HG03066 (cell line): ENCODE measurements at regions not wholly inside any gene's neighbourhood (a gene's known extent, or its start where the extent isn't known, plus 50 kb on each side); places are given as distances from the start of the nearest gene placed in this dataset.

Experiments used
- ATAC-seq: cut with Tn5 transposase; IDR thresholded peaks from one replicate; pipeline ENCODE4 v1.9.1; 2021; ENCODE audit warnings: low read depth; ENCODE audit not compliant: unreplicated experiment

- ATAC-seq: no peak
These were observed 184.9 kb upstream of the MKI67 start for GRCh38 chr10:128310971-128311658.

- ATAC-seq: no peak
These were observed 186.0 kb upstream of the MKI67 start for GRCh38 chr10:128312250-128312649.

- ATAC-seq: no peak
These were observed 188.5 kb upstream of the MKI67 start for GRCh38 chr10:128314686-128315085.

GRCh38 chr10:128316121-128316726, 190.0 kb upstream of the MKI67 start:
- no peak for ATAC-seq

- ATAC-seq: no peak
These were observed 190.7 kb upstream of the MKI67 start for GRCh38 chr10:128316925-128317324.

DNA sequence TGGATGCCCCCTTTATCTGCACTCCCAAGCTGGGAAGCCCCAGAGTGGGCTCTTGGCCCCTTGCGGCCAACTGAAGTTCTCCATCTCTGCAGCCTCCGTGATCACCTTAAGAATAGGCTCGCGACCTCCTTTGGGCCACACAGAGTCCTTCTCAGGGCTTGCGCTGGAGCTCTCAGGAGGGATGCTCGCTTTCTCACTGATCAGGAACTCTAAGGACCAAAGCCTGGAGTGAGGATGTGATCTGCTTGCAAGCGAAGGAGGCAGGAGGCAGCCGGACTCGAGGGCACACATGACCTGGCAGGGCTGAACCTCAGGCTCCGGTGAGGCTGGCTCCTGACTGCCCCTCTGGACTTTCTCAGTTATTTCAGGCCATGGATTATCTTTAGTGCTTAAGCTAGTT, 192.1 kb upstream of the MKI67 start:
- ATAC-seq: no peak

DNA sequence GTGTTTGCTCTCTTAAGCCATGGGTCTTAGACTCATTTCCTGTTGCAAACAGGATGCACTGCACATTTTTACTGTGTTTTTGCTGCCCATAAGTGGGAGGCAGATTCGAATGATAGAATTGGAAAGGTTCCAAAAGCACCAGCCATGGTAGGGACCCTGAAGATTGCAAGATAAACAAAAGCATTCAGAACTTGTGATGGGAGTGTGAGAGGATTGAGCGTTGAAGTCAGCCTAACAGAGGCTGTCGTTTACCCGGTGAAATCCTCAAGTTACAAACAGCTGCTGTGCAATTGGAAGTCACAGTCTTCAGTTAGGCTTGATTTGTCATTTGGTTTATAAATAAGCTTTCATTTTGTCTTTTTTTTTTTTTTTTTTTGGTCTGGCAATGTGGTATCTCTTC, 192.7 kb upstream of the MKI67 start:
- ATAC-seq: no peak

DNA sequence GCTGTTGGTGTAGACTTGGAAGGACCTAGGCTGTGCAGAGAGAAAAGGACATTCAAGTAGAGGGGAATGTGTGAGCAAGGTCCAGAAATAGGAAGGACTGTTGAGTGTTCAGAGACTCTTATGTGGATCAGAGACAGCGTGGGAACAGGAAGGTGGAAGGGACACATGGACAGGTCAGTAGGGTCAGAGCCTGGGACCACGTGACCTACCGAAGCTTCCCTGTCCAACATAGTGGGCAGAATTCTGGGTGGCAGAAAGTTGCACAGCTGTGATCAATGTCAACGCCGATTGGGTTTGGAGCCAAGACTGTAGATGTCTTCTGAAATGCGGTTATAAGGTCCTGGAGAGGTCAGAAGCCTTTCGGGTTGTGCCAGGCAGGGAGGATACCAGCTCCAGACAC, 195.9 kb upstream of the MKI67 start:
- no peak for ATAC-seq

- ATAC-seq: no peak
These were observed 196.7 kb upstream of the MKI67 start for GRCh38 chr10:128322950-128323349.

DNA sequence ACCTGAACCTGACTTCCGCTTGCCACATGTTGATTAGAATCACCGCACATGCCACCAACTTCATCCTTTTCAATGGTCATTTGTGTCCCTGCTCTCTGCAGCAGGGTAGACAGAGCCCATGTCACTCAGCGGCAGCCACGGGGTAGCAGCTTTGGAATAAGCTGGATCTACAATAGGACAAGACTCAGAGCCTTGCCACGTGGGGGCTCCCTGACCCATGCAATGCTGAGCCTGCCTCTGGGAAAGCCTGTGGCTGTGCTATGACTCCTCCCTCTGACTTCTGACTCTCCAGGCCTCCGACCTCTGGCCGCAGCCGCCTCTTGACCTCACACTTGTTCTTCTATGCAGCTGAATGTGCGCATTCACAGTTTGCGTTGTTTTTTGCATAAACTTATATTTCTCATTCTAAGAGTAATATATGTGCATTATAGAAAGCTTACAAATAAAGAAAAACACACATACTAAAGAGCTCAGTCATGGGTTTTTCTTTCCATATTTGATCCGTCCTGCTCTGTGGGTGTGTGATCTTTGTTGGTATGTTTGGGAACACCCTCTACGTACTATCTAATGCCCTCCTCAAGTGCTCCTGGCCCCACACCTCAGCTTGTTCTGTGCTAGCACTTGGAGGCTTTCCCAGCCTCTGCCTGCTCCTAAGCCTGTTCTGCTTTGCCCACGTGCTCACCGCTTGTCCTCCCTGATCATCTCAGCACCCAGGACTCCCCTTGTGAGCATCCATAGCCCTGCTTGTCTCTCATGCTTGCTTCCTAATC, 198.0 kb upstream of the MKI67 start:
- ATAC-seq: no peak

- ATAC-seq: no peak
These were observed 199.6 kb upstream of the MKI67 start for GRCh38 chr10:128325788-128326187.

- ATAC-seq: no peak
These were observed 200.0 kb upstream of the MKI67 start for GRCh38 chr10:128326251-128326650.

DNA sequence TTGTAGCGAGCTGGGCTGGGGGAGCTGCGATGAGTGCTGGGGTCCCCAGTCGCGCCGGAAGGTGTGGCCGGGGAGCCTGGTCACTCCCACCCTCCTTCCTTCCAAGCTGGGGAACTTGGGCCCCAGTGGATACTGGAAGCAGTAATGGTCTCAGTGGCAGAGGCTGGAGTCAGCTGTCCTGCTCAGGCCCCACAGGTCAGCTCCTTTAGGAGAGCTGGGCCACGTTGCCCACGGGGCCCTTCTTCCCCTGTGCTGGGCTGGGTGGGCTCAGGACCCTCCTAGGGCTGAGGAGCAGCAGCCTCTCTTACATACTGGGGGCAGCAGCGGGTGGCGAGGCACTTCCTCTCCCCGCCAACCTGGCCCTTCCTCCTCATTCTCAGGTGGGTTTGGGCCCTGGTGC, 200.6 kb upstream of the MKI67 start:
- no peak for ATAC-seq

GRCh38 chr10:128336401-128336800, 210.2 kb upstream of the MKI67 start:
- ATAC-seq: no peak

DNA sequence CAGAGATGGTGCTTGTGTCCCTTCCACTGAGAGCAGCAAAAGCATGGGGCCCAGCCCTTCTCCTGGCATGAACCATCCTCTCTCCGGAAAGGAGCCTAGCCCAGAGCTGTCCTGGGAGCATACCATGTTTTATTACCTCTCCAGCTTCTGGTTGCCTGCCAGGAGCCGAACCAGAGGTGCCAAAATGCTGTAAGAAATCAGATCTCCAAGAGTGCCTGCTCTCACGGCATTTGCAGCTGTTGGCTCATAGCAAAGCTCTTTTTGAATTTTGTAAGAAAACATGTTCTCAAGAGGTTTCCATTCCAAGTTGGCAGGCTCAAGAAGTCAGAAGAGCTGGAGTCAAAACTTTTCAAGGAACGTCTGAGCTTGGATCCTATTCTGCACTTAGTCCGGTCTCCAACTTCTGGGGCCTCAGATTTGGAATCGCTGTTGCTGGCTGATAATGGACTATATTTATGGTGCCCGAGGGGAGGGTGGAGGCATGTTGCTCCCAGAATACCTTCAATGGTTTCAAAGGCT, 211.7 kb upstream of the MKI67 start:
- no peak for ATAC-seq

- no peak for ATAC-seq
These were observed 212.7 kb upstream of the MKI67 start for GRCh38 chr10:128338951-128339350.

- ATAC-seq: no peak
These were observed 213.5 kb upstream of the MKI67 start for GRCh38 chr10:128339753-128340152.

- no peak for ATAC-seq
These were observed 219.1 kb upstream of the MKI67 start for GRCh38 chr10:128345353-128345752.

DNA sequence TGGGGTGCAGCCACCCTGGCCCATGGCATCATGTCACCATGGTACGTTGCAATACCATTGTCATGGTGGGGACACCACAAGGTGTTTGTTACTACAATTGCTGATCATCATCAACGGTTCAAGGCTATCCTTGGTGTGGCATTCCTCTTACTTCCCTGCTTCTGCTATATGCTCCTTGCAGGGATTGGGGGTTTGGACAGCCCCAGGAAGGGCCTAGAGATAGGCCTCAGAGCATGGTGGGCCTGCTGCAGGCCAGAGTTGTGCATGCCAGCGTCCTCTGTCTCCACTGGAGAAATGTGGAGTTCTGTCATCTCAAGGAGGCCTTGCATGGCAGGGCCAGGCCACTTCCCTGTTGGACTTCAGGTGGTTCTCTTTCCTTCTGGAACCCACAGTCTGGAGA, 234.6 kb upstream of the MKI67 start:
- no peak for ATAC-seq

- no peak for ATAC-seq
These were observed 235.3 kb upstream of the MKI67 start for GRCh38 chr10:128361487-128361886.

DNA sequence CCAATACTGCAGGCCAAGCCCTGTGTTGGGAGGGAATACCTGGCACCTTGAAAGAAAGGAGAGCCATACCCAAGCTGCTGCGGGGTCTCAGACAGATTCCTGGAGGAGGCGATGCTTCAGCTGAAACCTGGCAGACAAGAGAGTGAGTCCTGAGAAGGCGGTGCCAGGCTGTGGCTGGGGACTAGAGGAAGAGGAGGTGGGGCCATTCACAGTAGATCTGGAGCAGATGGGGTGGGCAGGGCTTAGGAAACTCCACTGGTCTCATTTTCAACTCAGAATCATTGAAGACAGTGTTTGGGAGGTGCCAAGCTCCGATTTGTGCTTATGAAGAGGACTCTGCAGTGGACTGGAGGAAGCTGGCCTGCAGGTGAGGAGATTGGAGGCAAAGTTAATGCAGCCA, 236.3 kb upstream of the MKI67 start:
- ATAC-seq: no peak

GRCh38 chr10:128364631-128365030, 238.4 kb upstream of the MKI67 start:
- ATAC-seq: no peak
